HTR-8/SVneo (cell line): ENCODE measurements at regions not wholly inside any gene's neighbourhood (a gene's known extent, or its start where the extent isn't known, plus 50 kb on each side); places are given as distances from the start of the nearest gene placed in this dataset.
"Not testable (repeated sequence)": the region's sequence is repeated elsewhere in the genome, so short reads cannot be mapped to it uniquely, and the experiment has no call there.

ENCODE experiments used
- DNase-seq: peaks from one replicate; pipeline ENCODE4 v3.0.0; 2011; ENCODE audit warnings: low spot score, mixed read lengths; ENCODE audit not compliant: insufficient read length
- FAIRE-seq: peaks from 2 replicates; lab custom pipeline; 2011; peaks lifted over from hg19 to GRCh38; lab: Jason Lieb, UNC

DNA sequence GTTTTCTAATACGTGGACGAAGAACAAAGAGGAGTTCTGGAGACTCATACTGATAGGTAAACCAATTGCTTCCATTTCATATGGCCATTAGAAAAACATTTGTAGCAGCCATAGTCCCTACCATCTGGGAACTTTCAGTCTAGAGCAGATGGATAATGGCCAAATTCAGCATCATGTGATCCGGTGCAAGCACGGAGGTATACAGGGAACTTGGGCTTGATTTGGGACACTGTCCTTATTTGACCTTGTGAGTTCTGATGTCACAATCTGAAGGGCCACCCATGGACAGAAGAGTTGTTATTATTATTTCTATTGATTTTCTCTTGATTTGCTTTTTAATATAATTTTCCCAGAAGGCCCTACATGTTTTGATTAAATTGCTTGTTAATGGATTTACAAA, 154.6 kb upstream of the ZNF267 start:
- DNase-seq (no peak), FAIRE-seq (no peak)

DNA sequence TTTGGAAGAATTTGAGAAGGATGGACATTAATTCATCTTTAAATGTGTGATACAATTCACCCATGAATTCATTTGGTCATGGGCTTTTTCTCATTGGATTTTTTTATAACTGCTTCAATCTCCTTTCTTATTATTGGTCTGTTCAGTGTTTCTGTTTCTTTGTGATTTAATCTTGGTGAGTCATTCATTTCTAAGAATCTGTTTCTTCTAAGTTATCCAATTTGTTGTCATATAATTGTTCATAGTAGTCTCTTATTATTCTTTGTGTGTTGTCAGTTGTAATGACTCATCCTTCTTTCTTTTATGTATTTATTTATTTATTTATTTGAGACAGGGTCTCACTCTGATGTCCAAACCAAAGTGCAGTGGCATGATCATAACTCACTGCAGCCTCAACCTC, 146.1 kb upstream of the ZNF267 start:
- FAIRE-seq (no peak), DNase-seq (no peak)

DNA sequence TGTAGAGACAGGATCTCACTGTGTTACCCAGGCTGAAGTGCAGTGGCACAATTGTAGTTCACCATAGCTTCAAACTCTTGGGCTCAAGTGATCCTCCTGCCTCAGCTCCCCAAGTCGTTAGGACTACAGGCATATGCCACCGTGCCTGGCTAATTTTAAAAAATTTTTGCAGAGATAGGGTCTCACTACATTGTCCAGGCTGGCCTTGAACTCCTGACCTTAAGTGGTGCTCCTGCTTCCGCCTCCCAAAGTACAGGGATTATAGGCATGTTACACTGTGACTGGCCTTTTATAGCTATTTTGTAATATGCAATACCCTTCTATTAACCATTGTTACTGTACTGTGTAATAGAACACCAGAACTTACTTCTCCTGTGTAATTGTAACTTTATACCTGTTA, 139.3 kb upstream of the ZNF267 start:
- no peak for DNase-seq
- FAIRE-seq, result no peak

DNA sequence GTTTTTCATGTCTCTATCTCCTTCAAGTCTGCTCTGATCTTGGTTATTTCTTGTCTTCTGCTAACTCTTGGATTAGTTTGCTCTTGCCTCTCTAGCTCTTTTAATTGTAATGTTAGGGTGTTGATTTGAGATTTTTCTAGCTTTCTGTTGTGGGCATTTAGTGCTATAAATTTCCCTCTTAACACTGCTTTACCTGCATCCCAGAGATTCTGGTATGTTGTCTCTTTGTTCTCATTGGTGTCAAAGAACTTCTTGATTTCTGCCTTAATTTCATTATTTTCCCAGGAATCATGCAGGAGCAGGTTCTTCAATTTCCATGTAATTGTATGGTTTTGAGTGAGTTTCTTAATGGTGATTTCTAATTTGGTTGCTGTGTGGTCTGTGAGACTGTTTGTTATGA, 128.5 kb upstream of the ZNF267 start:
- not testable (repeated sequence) for FAIRE-seq, DNase-seq

DNA sequence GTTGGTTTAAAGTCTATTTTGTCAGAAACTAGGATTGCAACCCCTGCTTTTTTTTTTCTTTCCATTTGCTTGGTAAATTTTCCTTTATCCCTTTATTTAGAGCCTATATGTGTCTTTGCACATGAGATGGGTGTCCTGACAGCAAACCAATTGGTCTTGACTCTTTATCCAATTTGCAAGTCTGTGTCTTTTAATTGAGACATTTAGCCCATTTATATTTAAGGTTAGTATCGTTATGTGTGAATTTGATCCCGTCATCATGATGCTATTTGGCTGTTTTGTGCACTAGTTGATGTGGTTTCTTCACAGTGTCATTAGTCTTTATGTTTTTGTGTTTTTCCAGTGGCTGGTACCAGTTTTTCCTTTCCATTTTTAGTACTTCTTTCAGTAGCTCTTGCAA, 127.7 kb upstream of the ZNF267 start:
- DNase-seq (no peak), FAIRE-seq (no peak)

DNA sequence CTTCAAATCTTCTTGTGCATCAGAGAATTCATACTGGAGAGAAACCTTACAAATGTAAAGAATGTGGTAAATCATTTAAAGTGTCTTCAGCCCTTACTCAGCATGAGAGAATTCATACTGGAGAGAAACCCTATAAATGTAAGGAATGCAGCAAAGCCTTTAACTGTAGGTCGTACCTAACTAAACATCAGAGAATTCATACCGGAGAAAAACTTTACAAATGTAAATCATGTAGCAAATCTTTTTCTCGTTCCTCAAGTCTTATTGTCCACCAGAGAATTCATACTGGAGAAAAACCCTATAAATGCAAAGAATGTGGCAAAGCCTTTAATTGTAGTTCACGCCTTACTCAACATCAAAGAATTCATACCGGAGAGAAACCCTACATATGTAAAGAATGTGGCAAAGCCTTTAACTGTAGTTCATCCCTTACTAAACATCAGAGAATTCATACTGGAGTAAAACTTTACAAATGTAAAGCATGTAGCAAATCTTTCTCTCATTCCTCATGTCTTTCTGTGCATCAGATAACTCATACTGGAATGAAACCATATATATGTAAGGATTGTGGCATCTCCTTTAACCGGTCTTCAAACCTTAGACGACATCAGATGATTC, 118.5 kb upstream of the ZNF267 start:
- FAIRE-seq (no peak), DNase-seq (no peak)

DNA sequence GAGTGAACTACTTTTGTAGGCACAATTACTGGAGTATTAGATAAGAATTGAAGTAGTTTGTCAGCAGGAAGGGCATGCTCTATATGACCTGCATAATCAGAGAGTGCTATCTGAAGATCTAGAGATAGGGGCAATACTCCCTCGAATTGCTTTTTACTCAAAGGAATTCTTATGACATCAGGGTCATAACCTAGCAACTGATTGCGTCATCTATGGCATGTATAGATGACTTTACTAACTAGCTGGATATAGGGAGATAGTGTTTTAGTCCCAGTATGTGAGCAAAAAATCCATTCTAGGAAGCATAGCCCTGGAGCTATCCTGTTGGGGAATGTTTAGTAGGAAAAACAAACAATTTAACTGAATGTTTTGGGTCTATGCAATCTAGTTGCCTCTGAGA, 109.5 kb upstream of the ZNF267 start:
- DNase-seq, result no peak
- no peak for FAIRE-seq

DNA sequence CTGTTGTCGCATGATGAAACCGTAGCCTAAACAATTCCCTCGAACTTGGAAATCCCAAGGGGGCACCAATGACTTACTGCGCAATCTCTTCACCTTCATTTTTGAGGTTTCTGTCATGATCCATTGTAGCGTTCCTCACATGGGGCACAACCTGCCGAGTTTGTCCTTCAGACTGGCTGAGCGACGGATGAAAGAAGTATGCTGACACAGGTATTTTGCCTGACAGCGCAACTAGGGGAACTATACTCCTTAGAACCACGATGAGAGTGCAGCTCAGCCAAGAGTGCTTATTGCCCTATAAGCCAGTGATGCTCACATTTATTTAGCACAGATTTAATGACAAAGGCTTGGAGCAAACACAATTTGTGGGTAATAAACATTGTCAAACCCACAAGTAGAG, 106.3 kb upstream of the ZNF267 start:
- FAIRE-seq, result no peak
- no peak for DNase-seq

DNA sequence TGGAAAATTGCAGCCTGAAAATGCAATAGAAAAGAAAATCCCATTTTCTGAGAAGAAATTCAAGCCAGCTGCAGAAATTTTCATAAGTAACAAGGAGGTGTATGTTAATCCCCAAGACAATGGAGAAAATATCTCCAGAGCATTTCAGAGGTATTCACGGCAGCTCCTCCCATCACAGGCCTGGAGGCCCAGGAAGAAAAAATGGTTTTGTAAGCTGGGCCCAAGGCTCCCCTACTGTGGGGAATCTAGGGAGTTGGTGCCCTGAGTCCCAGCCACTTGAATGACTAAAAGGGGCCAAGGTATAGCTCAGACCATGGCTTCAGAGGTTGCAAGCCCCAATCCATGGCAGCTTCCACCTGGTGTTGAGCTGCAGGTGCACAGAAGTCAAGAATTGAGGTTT, 93.3 kb upstream of the ZNF267 start:
- no peak for FAIRE-seq
- no peak for DNase-seq

DNA sequence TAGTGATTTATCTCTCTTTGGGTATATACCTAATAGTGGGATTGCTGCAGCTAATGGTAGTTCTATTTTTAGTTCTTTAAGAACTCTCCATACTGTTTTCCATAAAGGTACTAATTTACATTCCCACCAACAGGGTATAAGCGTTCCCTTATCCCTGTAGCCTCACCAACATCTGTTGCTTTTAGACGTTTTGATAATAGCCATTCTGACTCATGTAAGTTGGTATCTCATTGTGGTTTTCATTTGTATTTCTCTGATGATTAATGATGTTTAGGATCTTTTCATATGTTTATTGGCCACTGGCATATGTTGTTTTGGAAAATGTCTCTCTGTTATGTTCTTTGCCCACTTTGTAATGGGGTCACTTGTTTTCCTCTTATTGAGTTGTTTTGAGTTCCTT, 88.5 kb upstream of the ZNF267 start:
- no peak for FAIRE-seq
- DNase-seq, result no peak

DNA sequence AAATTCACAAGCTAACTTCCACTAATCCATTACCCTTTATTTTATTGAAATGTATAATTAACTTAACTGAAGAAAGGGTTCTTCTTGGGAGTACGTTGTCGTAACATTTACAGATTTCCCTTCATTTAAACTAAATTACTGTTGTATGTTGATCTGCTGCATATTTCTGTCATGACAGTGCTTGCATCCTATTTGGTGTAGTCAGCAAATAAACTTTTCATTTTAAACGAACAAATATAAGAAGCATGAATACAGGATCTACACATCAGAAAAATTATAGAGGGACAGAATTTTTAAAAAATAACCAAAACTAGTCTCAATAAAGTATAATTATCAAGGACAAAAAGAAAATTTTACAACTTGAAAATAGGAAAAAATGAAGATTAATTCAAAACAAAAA, 66.5 kb upstream of the ZNF267 start:
- no peak for FAIRE-seq
- no peak for DNase-seq

DNA sequence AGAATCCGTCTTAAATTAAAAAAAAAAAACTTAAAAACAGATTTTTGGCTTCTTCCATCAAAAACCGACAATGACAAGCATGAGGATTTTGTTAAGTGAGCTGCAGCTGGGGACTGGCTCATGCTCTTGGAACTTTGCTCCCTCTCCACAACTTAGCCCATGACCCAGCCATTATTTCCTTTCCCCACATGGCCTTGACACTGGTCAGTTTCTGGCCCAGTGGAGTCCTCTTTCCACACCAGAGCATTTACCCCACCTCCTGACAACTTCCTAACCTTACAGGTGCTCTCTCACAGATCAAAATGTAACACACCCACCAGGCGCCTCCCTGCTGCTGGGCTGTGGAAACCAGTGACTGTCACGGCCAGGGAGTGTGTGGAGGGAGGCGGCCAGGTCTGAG, 62.7 kb upstream of the ZNF267 start:
- DNase-seq (no peak), FAIRE-seq (no peak)

DNA sequence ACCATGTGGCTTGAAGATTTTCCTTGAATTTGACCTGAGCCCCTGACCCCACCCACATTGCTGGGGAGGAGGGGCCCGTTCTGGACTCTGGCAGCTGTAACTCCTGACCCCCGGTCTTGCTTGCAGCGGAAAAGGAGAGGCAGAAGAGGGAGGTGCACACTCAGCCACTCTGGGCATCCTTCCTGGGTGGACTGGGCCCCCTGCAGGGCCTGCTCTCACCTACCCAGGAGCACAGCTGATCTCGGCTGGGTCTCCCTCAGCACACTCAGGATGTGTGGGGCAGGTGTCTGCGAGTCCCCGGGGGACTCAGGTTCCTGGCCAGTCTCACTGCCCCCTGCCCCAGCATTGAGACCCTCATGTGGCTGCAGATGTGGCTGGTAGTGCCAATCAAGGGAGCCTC, 57.5 kb upstream of the ZNF267 start:
- FAIRE-seq, DNase-seq: not testable (repeated sequence)

DNA sequence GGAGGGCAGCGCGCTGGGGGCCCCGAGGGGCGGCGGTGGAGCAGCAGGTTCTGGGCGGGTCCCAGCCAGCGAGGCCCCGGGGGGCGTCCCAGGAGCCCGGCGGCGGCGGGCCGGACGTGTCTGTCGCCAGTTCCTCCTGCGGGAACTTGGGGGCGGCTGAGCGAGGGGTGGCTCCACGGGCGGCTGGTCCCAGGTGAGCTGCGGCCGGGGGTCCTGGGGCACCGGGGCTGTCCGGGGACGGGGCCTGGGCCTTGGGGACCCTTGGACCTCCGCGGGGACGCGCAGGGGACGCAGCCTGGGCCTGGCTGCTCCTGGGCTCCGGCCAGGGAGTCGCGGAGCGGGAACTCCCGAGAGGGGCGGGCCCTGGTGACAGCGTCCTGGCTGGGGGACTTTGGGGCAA, 54.2 kb upstream of the ZNF267 start:
- DNase-seq, result no peak
- FAIRE-seq, result no peak

DNA sequence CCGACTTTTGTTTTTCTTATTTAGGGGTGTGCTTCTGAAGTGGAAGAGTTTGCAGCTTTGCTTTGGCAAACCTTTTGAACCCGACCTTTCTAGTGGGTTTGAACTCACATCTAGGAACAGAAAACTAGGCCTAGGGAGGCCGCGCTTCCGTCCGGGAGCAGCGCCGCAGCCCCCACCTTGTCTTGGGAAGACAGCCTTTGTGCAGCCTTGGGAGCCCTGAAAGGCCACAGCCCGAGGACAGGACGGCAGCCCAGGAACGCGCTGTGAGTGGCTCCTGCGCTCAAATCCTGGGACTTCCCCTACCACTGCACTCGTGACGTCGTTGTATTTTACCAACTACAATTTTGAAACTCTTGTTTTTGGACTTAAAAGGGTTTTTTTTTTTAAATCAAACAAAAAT, 53.7 kb upstream of the ZNF267 start:
- FAIRE-seq, result no peak
- DNase-seq, result no peak
